ENCODE measurements at regions not wholly inside any gene's neighbourhood (a gene's known extent, or its start where the extent isn't known, plus 50 kb on each side); places are given as distances from the start of the nearest gene placed in this dataset.
"Not testable (repeated sequence)": the region's sequence is repeated elsewhere in the genome, so short reads cannot be mapped to it uniquely, and the experiment has no call there.

DNA sequence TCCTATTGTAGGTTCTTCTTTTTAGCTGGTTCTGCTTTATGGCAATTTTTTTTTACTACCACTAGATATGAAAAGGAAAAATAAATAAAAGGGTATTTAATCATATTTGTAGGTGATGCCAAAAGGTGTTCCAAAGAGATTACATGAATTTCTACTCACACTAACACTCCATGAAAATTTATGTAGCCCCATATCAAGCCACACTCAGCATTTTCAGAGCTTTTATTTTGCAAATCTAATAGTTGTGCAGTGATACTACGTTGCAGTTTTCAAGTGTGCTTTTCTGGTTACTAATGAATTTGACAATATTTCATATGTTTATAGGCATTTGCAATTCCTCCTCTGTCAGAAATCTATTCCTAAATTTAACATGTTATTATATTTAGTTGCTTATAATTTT, 363.9 kb upstream of the TMEFF2 start:
- DNase-seq (ENCODE audit: low read depth in 2 of 2): no peak

GRCh38 chr2:192555740-192556139, 361.0 kb upstream of the TMEFF2 start:
- no peak for DNase-seq (ENCODE audit: low read depth in 2 of 2)

DNA sequence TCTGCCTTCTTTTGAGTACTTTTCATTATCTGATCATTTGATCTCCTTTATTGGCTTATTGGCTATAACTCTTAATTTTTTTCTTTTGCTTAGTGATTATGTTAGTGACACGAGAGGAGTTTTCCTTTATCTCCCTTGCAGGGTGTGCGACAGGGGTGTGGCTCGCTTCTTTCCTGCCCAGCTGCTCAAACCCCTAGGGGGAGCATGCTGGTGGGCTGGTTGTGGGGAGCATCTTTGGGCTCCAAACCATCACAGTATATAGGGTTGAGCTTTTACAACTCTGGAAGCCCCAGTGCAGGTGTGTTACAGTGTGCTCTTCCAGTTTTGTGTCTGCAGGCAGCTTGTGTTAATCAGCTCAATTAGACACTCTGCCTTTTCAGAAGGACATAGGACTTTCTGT, 357.0 kb upstream of the TMEFF2 start:
- no peak for DNase-seq (ENCODE audit: low read depth in 2 of 2)

- no peak for DNase-seq (ENCODE audit: low read depth in 2 of 2)
Observed at GRCh38 chr2:192546565-192546964, 351.8 kb upstream of the TMEFF2 start.

DNA sequence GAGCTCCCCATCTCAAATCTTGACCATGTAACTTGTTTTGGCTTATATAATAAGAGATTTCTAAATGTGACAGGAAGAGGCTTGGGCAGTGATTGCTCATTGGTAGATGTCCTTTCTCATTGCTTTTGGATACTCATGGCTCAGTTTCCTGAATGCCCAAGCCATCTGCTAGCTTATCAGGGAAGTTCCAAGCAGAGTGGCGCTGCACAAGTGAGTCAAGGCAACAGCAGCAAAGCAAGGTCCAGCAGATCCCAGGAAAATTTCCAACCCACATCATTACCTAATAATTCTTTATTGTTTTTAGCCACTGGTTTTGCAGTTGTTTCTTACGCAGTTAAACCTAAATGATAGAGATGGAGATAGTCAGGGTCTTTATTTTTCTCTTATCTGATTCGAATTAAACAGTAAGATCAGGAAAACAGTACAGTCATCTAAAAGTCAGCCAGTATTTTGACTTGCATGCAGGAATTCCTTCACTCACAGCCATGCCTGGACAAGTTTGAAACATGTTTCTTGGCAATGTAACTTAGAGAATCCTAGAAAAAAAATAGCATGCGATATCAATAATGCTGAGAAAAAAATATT, 349.7 kb upstream of the TMEFF2 start:
- DNase-seq (ENCODE audit: low read depth in 2 of 2): no peak

- not testable (repeated sequence) for DNase-seq (ENCODE audit: low read depth in 2 of 2)
Observed at GRCh38 chr2:192542148-192543066, 347.7 kb upstream of the TMEFF2 start.

- DNase-seq (ENCODE audit: low read depth in 2 of 2): no peak
Observed at GRCh38 chr2:192539306-192539705, 344.6 kb upstream of the TMEFF2 start.

DNA sequence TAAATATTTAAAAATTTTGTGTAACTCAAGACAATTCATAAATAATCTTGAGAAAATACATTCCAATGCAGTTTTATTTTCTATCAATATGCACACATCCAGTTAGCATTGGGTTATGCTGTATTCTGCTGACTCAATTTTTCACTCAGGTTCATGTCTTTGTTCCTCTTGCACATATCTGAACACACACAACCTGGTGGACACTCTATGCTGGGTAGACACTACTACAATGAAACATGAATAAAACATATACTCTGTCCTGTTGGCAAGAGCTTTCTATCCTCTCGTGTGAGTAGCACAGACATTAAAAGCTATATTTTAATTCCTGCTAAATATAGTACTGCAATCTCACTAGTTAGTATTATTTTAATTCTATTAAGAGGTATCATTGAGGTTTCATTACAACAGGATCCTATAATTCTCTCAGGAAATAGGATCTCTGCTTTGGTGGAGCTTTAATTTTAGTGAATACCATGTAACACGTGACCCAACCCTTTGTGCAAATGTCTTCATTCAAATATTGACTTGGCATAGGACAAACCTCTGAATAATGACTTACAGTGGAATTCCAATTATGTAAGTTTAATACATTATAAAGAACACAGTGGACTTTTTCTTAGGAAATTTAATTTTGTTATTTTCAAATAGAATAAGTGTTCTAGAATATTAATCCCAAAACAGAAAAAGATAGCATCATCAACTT, 342.3 kb upstream of the TMEFF2 start:
- DNase-seq (ENCODE audit: low read depth in 2 of 2): no peak

- no peak for DNase-seq (ENCODE audit: low read depth in 2 of 2)
Observed at GRCh38 chr2:192535956-192536921, 341.5 kb upstream of the TMEFF2 start.

GRCh38 chr2:192534072-192534471, 339.3 kb upstream of the TMEFF2 start:
- no peak for DNase-seq (ENCODE audit: low read depth in 2 of 2)

GRCh38 chr2:192524642-192525251, 330.0 kb upstream of the TMEFF2 start:
- DNase-seq (ENCODE audit: low read depth in 2 of 2): not testable (repeated sequence)

DNA sequence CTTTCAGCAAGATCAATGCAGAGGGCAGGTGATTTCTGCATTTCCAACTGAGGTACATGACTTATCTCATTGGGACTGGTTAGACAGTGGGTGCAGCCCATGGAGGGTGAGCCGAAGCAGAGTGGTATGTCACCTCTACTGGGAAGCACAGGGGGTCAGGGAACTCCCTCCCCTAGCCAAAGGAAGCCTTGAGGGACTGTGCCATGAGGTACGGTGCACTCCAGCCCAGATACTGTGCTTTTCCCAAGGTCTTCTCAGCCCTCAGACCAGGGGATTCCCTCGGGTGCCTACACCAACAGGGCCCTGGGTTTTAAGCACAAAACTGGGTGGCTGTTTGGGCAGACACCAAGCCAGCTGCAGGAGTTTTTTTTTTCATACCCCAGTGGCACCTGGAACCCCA, 329.5 kb upstream of the TMEFF2 start:
- DNase-seq (ENCODE audit: low read depth in 2 of 2): not testable (repeated sequence)

GRCh38 chr2:192515937-192516336, 321.2 kb upstream of the TMEFF2 start:
- DNase-seq (ENCODE audit: low read depth in 2 of 2): no peak

- no peak for DNase-seq (ENCODE audit: low read depth in 2 of 2)
Observed at GRCh38 chr2:192513575-192513974, 318.8 kb upstream of the TMEFF2 start.

DNA sequence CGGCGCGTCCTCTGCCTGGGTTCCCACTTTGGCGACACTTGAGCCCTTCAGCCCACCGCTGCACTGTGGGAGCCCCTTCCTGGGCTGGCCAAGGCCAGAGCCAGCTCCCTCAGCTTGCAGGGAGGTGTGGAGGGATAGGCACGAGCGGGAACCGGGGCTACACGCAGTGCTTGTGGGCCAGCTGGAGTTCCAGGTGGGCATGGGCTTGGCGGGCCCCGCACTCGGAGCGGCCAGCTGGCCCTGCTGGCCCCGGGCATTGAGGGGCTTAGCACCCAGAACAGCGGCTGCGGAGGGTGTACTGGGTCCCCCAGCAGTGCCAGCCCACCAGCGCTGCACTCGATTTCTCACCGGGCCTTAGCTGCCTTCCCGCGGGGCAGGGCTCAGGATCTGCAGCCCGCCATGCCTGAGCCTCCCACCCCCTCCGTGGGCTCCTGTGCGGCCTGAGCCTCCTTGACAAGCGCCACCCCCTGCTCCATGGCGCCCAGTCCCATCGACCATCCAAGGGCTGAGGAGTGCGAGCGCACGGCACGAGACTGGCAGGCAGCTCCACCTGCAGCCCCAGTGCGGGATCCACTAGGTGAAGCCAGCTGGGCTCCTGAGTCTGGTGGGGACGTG, 313.2 kb upstream of the TMEFF2 start:
- DNase-seq (ENCODE audit: low read depth in 2 of 2): not testable (repeated sequence)

DNA sequence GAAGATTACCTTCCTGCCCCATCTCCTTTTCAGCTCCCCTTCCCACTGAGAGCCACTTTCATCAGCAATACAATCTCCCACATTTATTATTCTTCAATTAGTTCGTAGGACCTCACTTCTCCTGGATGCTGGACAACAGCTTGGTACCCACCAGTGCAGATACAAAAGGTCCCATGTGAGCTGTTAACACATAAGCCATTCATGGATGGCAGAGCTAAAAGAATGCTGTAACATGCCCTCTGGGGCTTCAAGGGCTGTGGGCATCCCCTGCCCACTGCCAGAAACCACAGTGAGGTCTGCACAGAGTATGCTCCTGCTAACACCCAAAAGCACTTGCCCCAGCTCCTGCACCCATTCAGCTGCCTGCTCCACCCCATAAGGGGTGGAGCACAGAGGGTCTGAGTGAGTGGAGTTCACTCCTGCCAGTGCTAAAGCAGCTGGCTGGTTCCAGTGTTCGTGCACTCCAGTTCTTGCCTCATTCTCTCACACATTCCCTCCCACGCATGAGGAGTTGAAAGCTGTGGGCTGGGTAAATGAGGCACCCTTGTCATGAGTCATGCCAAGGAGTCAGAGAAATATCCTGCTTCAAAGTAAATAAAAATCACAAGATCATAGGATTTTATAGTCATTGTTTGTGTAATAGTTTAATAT, 305.9 kb upstream of the TMEFF2 start:
- DNase-seq (ENCODE audit: low read depth in 2 of 2): no peak

- DNase-seq (ENCODE audit: low read depth in 2 of 2): no peak
Observed at GRCh38 chr2:192499476-192499875, 304.7 kb upstream of the TMEFF2 start.

GRCh38 chr2:192498747-192499146, 304.0 kb upstream of the TMEFF2 start:
- no peak for DNase-seq (ENCODE audit: low read depth in 2 of 2)

DNA sequence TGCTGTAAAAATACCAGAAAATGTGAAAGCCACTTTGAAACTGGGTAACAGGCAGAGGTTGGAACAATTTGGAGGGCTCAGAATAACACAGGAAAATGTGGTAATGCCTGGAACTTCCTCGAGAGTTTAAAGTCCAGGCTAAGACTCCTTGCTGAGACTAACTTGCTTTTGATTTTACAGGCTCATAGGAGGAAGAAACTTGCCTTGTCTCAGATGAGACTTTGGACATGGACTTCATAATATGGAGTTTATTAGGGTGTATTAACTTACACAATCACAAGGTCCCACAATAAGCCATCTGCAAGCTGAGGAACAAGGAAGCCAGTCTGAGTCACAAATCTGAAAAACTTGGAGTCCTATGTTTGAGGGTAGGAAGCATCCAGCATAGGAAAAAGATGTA, 293.4 kb upstream of the TMEFF2 start:
- DNase-seq (ENCODE audit: low read depth in 2 of 2): not testable (repeated sequence)

DNA sequence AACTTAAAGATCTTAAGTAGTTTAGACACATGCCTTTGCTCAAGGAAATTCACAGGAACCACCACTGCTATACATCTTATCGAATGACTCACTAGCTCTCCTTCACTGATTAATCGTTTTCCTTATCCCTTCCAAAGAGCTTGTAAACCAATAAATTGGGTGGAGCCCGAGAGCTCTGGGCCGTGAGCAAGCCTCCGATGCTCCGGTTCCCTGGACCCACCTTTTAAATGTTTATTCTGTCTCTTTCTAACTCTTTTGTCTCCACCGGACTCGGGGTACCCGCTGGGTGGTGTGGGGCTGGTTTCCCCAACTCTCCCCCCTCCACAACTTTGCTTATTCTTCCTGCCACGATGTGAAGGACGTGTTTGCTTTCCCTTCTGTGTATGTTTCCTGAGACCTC, 292.9 kb upstream of the TMEFF2 start:
- DNase-seq (ENCODE audit: low read depth in 2 of 2): no peak
